Osteoblast (primary cell): ENCODE measurements at regions not wholly inside any gene's neighbourhood (a gene's known extent, or its start where the extent isn't known, plus 50 kb on each side); places are given as distances from the start of the nearest gene placed in this dataset.

Source experiments
- DNase-seq: peaks from one replicate; pipeline ENCODE4 v3.0.0; 2011; ENCODE audit warnings: low spot score, mixed read lengths; ENCODE audit not compliant: insufficient read length; ENCODE audit errors: missing footprints
- H2AFZ ChIP-seq: 2 replicates; pipeline ENCODE4 v1.6.0; 2011; ENCODE audit warnings: mild to moderate bottlenecking, low read length
- H3K27ac ChIP-seq: 2 replicates; pipeline ENCODE4 v1.5.1; 2011; ENCODE audit warnings: mild to moderate bottlenecking, low read depth, low read length, moderate library complexity
- H3K27me3 ChIP-seq: 2 replicates; pipeline ENCODE4 v1.6.0; 2012; ENCODE audit warnings: mild to moderate bottlenecking, control low read depth, inconsistent platforms, low read length, moderate library complexity; ENCODE audit not compliant: insufficient read depth
- H3K36me3 ChIP-seq: 2 replicates; pipeline ENCODE4 v1.5.1; 2011; ENCODE audit warnings: mild to moderate bottlenecking, low read length, control low read depth, moderate library complexity; ENCODE audit not compliant: insufficient read depth
- H3K4me1 ChIP-seq: 2 replicates; pipeline ENCODE4 v1.5.1; 2011; ENCODE audit warnings: mild to moderate bottlenecking, low read length, control low read depth, moderate library complexity; ENCODE audit not compliant: insufficient read depth
- H3K4me2 ChIP-seq: 2 replicates; pipeline ENCODE4 v1.6.0; 2011; ENCODE audit warnings: mild to moderate bottlenecking, low read length; ENCODE audit not compliant: insufficient read depth
- H3K4me3 ChIP-seq: fragments of 200-600 bp; sonication (generic); 3 replicates; pipeline ENCODE4 v1.5.1; 2012; ENCODE audit warnings: mild to moderate bottlenecking, low read length, inconsistent platforms; ENCODE audit not compliant: insufficient read depth
- H3K79me2 ChIP-seq: 2 replicates; pipeline ENCODE4 v1.6.0; 2012; ENCODE audit warnings: mild to moderate bottlenecking, low read length, control low read depth, inconsistent platforms; ENCODE audit not compliant: insufficient read depth
- H3K9me3 ChIP-seq: 2 replicates; pipeline ENCODE4 v1.5.1; 2011; ENCODE audit warnings: low read depth, low read length, control low read depth
- H4K20me1 ChIP-seq: 2 replicates; pipeline ENCODE4 v1.6.0; 2012; ENCODE audit warnings: mild to moderate bottlenecking, low read length, control low read depth; ENCODE audit not compliant: insufficient read depth
- TF ChIP-seq, protein P1 (sequence below): IDR thresholded peaks from 2 replicates; pipeline ENCODE4 v1.5.1; 2011; ENCODE audit warnings: mild to moderate bottlenecking, low read depth, low read length, moderate library complexity; ENCODE audit errors: extremely low read depth

DNA sequence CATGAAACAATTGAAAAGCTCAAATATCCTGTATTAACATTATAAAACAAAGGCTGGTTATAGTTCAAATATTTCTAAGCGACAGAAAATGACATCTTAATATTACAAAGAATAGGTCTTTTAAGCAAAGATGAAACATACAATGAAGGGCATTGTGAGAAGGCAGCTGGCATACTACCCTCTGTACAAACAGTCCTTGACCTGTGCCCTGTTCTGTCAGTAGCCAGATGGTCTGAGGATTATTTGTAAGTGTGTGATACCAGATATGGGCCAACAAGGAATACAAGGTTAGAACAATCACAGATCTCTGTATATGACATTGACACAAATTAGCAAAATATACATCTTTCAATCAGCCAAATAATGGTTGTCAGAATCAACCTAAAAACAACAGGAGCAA, 1350.4 kb downstream of the AMY1C start:
- Histone ChIP-seq H3K79me2 (no peaks in the 10 kb centered on the region), H3K27ac (no peak overlapping the region), H3K4me2 (no peak overlapping the region), H2AFZ (no peak overlapping the region), H4K20me1 (no peaks in the 10 kb centered on the region), H3K27me3 (no peaks in the 10 kb centered on the region), H3K4me3 (no peak overlapping the region), H3K9me3 (no peaks in the 10 kb centered on the region), H3K36me3 (no peaks in the 10 kb centered on the region), H3K4me1 (no peaks in the 10 kb centered on the region)
- no peak for DNase-seq
- TF ChIP-seq, protein P1, sequence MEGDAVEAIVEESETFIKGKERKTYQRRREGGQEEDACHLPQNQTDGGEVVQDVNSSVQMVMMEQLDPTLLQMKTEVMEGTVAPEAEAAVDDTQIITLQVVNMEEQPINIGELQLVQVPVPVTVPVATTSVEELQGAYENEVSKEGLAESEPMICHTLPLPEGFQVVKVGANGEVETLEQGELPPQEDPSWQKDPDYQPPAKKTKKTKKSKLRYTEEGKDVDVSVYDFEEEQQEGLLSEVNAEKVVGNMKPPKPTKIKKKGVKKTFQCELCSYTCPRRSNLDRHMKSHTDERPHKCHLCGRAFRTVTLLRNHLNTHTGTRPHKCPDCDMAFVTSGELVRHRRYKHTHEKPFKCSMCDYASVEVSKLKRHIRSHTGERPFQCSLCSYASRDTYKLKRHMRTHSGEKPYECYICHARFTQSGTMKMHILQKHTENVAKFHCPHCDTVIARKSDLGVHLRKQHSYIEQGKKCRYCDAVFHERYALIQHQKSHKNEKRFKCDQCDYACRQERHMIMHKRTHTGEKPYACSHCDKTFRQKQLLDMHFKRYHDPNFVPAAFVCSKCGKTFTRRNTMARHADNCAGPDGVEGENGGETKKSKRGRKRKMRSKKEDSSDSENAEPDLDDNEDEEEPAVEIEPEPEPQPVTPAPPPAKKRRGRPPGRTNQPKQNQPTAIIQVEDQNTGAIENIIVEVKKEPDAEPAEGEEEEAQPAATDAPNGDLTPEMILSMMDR = no peak

DNA sequence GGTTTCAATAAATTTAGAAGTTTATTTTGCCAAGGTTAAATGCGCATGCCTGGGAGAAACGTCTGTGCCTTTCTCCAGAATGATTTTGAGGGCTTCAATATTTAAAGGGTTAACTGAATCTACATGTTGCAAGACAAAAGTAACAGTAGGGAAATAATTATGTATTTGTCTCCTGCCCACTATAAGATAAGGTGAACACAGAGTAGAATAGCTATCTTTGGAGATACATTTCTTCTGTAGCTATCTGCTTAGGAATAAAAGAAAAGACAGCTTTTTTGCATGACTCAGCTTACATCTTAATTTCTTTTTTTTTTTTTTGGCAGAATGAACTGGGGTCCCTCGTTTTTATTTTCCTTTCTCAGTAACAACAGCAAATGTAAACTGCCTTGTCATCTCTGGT, 1351.6 kb downstream of the AMY1C start:
- H3K4me1 ChIP-seq = no peaks in the 10 kb centered on the region
- no peak overlapping the region for H3K27ac ChIP-seq
- H3K4me2 ChIP-seq = no peak overlapping the region
- no peaks in the 10 kb centered on the region for H3K9me3 ChIP-seq
- no peaks in the 10 kb centered on the region for H3K36me3 ChIP-seq
- H4K20me1 ChIP-seq = no peaks in the 10 kb centered on the region
- TF ChIP-seq, protein P1 = no peak
- no peaks in the 10 kb centered on the region for H3K79me2 ChIP-seq
- DNase-seq = no peak
- no peak overlapping the region for H3K4me3 ChIP-seq
- no peaks in the 10 kb centered on the region for H3K27me3 ChIP-seq
- no peak overlapping the region for H2AFZ ChIP-seq

DNA sequence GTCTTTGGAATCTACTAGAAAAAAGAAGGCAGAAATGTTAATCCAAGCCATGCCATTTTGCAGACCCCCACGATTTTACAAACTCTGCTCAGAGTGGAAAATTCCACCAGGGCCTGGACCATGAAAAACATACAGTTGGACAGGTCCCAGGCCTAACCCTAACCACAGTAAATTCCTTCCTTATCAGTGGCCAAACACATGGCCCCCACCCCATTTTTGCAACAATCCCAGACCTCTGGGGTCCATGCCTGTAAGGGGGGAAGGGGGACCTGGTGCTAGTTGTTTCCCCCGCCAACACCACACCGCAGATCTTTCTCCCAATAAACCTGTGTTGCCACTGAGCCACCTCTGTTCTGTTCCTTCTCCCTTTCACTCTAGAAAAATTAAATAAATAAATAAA, 1352.7 kb downstream of the AMY1C start:
- no peaks in the 10 kb centered on the region for H3K9me3 ChIP-seq
- no peak overlapping the region for H3K4me3 ChIP-seq
- no peaks in the 10 kb centered on the region for H3K79me2 ChIP-seq
- no peaks in the 10 kb centered on the region for H3K4me1 ChIP-seq
- H3K27ac ChIP-seq = no peak overlapping the region
- H2AFZ ChIP-seq = no peak overlapping the region
- no peak for DNase-seq
- H3K36me3 ChIP-seq = no peaks in the 10 kb centered on the region
- H3K4me2 ChIP-seq = no peak overlapping the region
- no peaks in the 10 kb centered on the region for H4K20me1 ChIP-seq
- no peaks in the 10 kb centered on the region for H3K27me3 ChIP-seq
- TF ChIP-seq, protein P1 = no peak

DNA sequence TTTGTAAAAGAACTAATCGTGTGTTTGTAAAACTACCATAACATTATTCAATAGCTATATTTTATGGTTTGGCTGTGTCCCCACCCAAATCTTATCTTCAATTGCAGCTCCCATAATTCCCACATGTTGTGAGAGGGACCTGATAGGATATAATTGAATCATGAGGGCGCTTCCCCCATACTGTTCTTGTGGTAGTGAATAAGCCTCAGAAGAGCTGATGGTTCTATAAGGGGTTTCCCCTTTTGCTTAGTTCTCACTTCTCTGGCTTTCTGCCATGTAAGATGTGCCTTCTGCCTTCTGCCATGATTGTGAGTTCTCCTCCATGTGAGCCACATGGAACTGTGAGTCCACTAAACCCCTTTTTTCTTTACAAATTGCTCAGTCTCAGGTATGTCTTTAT, 1372.3 kb downstream of the AMY1C start:
- DNase-seq = no peak
- H3K79me2 ChIP-seq = no peaks in the 10 kb centered on the region
- no peak overlapping the region for H3K27ac ChIP-seq
- no peak overlapping the region for H3K4me3 ChIP-seq
- H3K4me1 ChIP-seq = no peaks in the 10 kb centered on the region
- H3K4me2 ChIP-seq = no peak overlapping the region
- no peaks in the 10 kb centered on the region for H4K20me1 ChIP-seq
- no peaks in the 10 kb centered on the region for H3K27me3 ChIP-seq
- H2AFZ ChIP-seq = no peak overlapping the region
- H3K9me3 ChIP-seq = no peaks in the 10 kb centered on the region
- no peaks in the 10 kb centered on the region for H3K36me3 ChIP-seq
- TF ChIP-seq, protein P1 = no peak
